Activated CD8-positive, alpha-beta T cell treated with anti-CD3 and anti-CD28 coated beads, Interleukin-2, amount 10 ng/mL, durations not matched to agents 7 days and 5 days (primary cell): ENCODE measurements at regions not wholly inside any gene's neighbourhood (a gene's known extent, or its start where the extent isn't known, plus 50 kb on each side); places are given as distances from the start of the nearest gene placed in this dataset.

ENCODE experiments used
- ATAC-seq: fragments of 150-1000 bp; cut with Tn5 transposase; one replicate; pipeline ENCODE4 v1.10.0; 2021; ENCODE audit warnings: moderate library complexity
- CTCF ChIA-PET: fragments of 350-600 bp; sonication (Branson Sonifier 250); formaldehyde crosslinking; loops from one replicate; lab custom pipeline; 2021; ENCODE audit warnings: antibody characterized with exemption; lab: Charles Lee
- POLR2A ChIA-PET: fragments of 350-600 bp; sonication (Branson Sonifier 250); formaldehyde crosslinking; loops from one replicate; lab custom pipeline; 2021; ENCODE audit warnings: antibody characterized with exemption; lab: Charles Lee
- DNase-seq: peaks from one replicate; pipeline ENCODE4 v3.0.0-alpha.2; 2020
- H3K27ac Mint-ChIP-seq: one replicate; pipeline ENCODE4 v1.8.0; 2021; ENCODE audit warnings: mild to moderate bottlenecking, mixed read lengths
- H3K27me3 Mint-ChIP-seq: one replicate; pipeline ENCODE4 v1.8.0; 2021; ENCODE audit warnings: low read depth, mixed read lengths
- H3K36me3 Mint-ChIP-seq: one replicate; pipeline ENCODE4 v1.8.0; 2021; ENCODE audit warnings: low read depth, mixed read lengths
- H3K4me1 Mint-ChIP-seq: one replicate; pipeline ENCODE4 v1.8.0; 2021; ENCODE audit warnings: low read depth, mixed read lengths
- H3K4me3 Mint-ChIP-seq: one replicate; pipeline ENCODE4 v1.8.0; 2021; ENCODE audit warnings: mild to moderate bottlenecking, mixed read lengths
- H3K9me3 Mint-ChIP-seq: one replicate; pipeline ENCODE4 v1.8.0; 2022; ENCODE audit warnings: mixed read lengths; ENCODE audit not compliant: insufficient read depth

DNA sequence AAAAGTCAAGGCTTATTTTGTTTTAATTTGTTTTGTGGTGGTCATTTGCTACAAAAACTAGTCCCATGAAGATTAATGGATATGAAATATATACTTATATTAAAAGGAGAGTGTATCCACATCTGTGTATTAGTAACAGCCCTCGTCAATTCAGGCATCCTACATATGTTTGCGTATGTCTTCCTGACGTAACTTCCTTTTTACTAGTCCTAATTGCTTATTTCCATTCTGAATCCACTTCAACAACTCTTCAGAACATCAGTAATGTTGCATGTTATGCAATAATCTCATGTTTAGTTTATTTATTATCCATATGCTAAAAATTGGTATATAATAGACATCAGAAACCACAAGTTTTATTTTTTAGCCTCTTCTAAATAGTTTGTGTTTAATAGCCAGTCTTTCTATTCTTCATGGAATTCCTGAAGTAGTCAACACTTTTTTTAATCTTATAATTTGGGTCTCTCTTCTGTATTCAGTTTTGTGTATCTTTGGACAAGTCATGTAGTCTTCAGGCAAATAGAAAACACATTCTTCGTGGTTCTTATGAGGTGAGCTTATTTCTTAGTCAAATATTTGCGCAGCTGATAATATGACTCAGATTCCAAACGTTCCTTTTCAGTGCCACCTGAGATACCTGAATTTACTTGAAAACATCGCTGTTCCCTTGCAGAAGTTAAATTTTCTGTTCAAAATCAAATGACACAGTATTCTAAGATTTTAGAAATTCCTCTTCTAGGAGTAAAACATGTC is 268.6 kb downstream of the CCDC59 start:
- ATAC-seq (no peak), DNase-seq (no peak)
- Mint-ChIP-seq H3K36me3 (no peaks in the 10 kb centered on the region), H3K9me3 (peaks cover 3% of the 10 kb centered on the region), H3K27ac (no peak overlapping the region), H3K4me1 (no peaks in the 10 kb centered on the region), H3K4me3 (no peak overlapping the region), H3K27me3 (no peaks in the 10 kb centered on the region)
- ChIA-PET POLR2A (no interaction called here), CTCF (no interaction called here)

DNA sequence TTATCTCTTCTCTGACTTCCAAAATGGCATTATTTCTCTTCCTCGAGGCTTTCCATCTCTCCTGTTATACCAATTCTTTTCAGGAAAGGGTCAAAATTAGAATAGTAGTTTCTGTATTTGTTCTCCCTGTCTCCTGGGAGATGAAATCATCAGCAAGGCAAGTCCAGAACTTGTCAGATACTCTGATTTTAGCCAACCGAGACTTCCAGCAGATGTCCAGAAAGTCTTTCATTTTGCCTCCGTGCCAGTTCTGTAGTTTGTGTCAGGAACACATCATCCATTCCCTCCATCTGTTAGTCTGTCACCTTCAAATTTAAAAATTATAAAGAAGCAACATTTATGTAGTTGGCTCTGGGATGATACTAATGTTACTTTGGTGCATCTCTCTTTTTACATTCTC is 275.7 kb downstream of the CCDC59 start:
- Mint-ChIP-seq H3K36me3 (no peaks in the 10 kb centered on the region), H3K27ac (no peak overlapping the region), H3K4me1 (no peaks in the 10 kb centered on the region), H3K27me3 (no peaks in the 10 kb centered on the region), H3K4me3 (no peak overlapping the region), H3K9me3 (peaks cover 3% of the 10 kb centered on the region)
- CTCF ChIA-PET = no interaction called here
- POLR2A ChIA-PET = no interaction called here
- DNase-seq (no peak), ATAC-seq (no peak)

DNA sequence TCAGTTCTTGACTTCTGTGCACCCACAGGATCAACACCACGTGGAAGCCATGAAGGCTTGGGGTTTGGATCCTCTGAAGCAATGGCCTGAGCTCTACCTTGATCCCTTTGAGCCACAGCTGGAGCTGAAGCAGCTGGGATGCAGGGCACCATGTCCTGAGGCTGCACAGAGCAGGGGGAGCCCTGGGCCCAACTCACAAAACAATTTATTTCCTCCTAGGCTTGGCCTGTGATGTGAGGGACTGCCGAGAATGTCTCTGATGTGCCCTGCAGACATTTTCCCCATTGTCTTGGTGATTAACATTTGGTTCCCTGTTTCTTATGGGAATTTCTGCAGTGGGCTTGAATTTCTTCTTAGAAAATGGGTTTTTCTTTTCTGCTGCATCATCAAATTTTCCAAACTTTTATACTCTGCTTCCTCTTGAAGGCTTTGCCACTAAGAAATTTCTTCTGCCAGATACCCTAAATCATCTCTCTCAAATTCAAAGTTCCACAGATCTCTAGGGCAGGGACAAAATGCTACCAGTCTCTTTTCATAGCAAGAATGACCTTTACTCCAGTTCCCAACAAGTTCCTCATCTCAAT is 288.2 kb downstream of the CCDC59 start:
- ChIA-PET POLR2A (no interaction called here), CTCF (no interaction called here)
- no peak overlapping the region for H3K4me3 Mint-ChIP-seq

DNA sequence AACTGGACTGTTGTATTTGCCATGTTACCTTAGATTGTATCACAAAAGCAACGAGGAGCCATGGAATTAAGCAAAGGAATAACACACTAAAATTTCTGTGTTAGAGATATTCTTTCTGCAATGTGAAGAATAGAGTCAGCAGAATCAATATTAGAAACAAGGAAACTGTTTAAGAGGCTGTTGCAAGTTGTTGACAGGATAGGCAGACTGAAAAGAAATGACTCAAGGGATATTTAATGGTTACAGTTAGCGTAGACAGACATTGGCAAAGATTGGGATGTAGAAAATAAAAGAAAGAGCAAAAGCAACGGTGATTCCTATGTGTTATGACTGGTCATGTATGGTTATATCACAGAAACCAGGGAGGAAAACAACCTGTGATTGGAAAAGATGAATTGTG is 299.0 kb upstream of the PPFIA2 start:
- ATAC-seq (no peak), DNase-seq (no peak)
- ChIA-PET CTCF (no interaction called here), POLR2A (no interaction called here)
- Mint-ChIP-seq H3K4me1 (no peaks in the 10 kb centered on the region), H3K9me3 (no peaks in the 10 kb centered on the region), H3K27me3 (no peaks in the 10 kb centered on the region), H3K36me3 (no peaks in the 10 kb centered on the region), H3K27ac (no peak overlapping the region), H3K4me3 (no peak overlapping the region)

More for the DNA sequence above, 288.2 kb downstream of the CCDC59 start:
- H3K27ac Mint-ChIP-seq = no peak overlapping the region
- H3K36me3 Mint-ChIP-seq = no peaks in the 10 kb centered on the region
- H3K27me3 Mint-ChIP-seq = no peaks in the 10 kb centered on the region
- no peaks in the 10 kb centered on the region for H3K9me3 Mint-ChIP-seq
- H3K4me1 Mint-ChIP-seq = no peaks in the 10 kb centered on the region
- no peak for ATAC-seq
- DNase-seq = no peak

DNA sequence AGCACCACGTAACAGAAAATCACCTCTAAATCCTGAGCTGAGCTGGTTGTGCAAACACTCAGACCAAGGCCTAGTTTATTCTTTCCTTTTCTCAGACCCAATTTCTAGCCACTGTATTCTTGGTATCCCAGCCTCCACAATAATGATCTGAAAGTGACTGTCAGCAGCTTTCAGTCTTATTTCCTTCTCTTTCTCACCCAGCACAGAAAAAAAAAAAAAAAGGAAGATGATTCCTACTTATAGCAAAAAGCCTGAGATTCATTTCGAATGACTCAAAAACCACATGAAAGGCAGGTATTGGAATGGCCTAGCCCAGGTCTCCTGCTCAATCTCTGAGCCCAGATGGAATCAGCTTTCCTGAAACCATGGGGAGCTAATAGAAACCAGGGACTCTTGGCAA is 298.6 kb upstream of the PPFIA2 start:
- CTCF ChIA-PET = no interaction called here

DNA sequence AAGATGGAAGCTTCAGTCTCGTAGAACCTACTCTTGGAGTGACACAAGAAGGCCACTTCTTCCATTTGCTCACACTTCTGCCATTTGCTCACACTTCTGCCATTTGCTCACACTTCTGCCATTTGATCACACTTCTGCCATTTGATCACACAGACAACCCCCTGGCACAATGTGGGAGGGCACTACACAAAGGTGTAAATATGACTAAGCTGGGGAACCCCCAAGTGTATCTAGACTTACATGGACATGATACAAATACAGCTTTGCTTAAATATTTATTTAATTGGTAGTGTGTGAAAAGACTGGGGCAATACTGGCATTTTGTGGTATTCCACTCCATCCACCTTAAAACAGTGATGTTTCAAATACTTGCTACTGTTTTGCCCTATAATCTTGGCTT is 296.2 kb upstream of the PPFIA2 start:
- Mint-ChIP-seq H3K27ac (no peak overlapping the region), H3K9me3 (no peaks in the 10 kb centered on the region), H3K4me1 (no peaks in the 10 kb centered on the region), H3K27me3 (no peaks in the 10 kb centered on the region), H3K4me3 (no peak overlapping the region), H3K36me3 (no peaks in the 10 kb centered on the region)
- DNase-seq (no peak), ATAC-seq (no peak)
- CTCF ChIA-PET = no interaction called here
- POLR2A ChIA-PET = no interaction called here

More for the DNA sequence above, 298.6 kb upstream of the PPFIA2 start:
- DNase-seq = no peak
- POLR2A ChIA-PET = no interaction called here
- Mint-ChIP-seq H3K36me3 (no peaks in the 10 kb centered on the region), H3K27ac (no peak overlapping the region), H3K4me3 (no peak overlapping the region), H3K9me3 (no peaks in the 10 kb centered on the region), H3K4me1 (no peaks in the 10 kb centered on the region), H3K27me3 (no peaks in the 10 kb centered on the region)
- ATAC-seq = no peak

DNA sequence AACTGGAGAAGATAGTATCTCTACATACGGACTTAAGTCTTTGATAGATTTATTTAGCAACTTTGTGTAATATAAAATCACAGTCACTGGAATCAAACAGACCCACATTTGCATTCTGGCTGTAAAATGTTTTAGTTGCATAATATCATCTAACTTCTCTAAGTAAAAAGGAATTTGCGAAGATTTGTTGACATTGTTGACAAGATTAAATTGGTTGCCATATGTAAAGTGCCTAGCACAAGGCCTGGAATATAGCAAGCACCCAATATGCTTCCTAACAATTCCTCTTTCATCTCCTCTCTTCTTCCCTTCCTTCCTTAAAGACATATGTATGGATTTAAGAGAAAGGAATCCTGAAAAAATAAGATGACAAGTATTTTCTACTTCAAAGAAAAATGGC is 295.4 kb upstream of the PPFIA2 start:
- H3K4me1 Mint-ChIP-seq = no peaks in the 10 kb centered on the region
- H3K9me3 Mint-ChIP-seq = no peaks in the 10 kb centered on the region
- H3K27ac Mint-ChIP-seq = no peak overlapping the region
- no peaks in the 10 kb centered on the region for H3K36me3 Mint-ChIP-seq
- POLR2A ChIA-PET = no interaction called here
- no peaks in the 10 kb centered on the region for H3K27me3 Mint-ChIP-seq
- CTCF ChIA-PET = interaction anchor here (0.6 kb wide), 1 partner anchor 36 kb away, joined by 3 read pairs; no protein-coding TSS in a partner anchor
- no peak for DNase-seq
- ATAC-seq = no peak
- no peak overlapping the region for H3K4me3 Mint-ChIP-seq

DNA sequence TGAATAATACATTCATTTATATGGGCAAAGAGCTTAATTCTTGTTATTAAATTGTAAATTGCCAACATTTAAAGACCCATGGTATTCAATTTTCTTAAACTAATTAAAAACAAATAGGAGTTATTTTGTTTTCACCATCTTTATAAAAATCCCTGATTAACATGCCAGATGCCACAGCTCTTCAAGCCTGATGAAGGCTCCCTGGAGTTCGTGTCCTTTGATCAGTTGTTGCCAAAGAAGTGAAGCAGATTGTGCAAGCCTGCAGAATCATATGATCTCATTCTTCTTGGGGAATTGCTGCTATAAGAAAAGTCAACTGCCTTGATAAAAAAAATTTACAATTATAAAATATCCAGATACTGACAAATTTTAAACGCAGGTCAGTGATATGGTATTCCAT is 288.3 kb upstream of the PPFIA2 start:
- H3K4me3 Mint-ChIP-seq = no peak overlapping the region
- no peaks in the 10 kb centered on the region for H3K27me3 Mint-ChIP-seq
- POLR2A ChIA-PET = no interaction called here
- CTCF ChIA-PET = no interaction called here
- DNase-seq (no peak), ATAC-seq (no peak)
- no peaks in the 10 kb centered on the region for H3K36me3 Mint-ChIP-seq
- H3K4me1 Mint-ChIP-seq = no peaks in the 10 kb centered on the region
- H3K27ac Mint-ChIP-seq = no peak overlapping the region
- H3K9me3 Mint-ChIP-seq = no peaks in the 10 kb centered on the region

DNA sequence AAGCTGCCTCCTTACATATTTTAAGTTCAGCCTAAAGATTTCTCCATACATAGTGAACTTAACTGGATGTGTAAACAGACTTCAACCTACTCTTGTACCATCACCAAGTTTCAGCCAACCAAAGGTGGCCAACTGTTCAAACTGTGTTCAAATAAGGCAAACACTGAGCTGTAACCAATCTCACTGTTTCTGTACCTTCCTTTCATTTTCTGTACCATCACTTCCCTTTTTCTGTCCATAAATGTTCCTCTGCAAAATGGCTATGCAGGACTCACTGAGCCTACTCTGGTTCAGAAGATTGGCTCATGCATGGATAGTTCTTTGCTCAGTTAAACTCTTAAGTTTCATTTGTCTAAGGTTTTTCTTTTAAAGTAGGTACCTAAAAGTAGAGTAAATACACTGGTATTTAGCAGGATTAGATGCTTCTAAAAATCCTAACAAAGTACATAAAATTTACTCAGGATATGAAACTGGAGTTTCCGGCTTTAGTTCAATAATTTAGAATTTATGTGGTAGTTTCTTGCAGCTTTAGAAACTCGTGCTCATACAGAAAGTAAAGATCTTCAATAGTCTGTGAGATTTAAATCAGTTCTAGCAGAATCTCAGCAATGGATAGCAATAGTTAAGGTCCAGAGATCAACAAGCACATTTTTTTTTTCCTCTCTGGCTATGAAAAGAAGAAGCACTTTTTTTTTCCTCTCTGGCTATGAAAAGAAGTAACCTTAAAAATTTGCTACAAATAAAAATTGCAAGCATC is 282.0 kb upstream of the PPFIA2 start:
- CTCF ChIA-PET = no interaction called here
- H3K9me3 Mint-ChIP-seq = no peaks in the 10 kb centered on the region

DNA sequence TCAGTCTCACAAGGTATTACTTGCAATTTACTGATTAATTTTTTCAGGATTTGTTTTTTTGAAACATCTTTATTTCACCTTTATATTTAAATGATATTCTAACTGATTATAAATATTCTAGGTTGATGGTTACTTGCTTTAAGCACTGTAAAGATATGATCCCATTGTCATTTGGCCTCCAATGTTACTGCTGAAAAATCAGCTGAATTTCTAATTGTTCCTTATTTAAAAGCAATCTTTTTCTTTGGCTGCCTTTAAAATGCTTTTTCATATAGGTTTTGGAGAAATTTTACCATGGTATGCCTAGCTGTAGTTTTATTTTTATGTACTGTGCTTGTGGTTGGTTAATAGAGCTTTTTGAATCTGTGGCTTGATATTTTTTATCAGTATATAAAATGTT is 275.6 kb upstream of the PPFIA2 start:
- ATAC-seq (no peak), DNase-seq (no peak)
- CTCF ChIA-PET = no interaction called here
- H3K27me3 Mint-ChIP-seq = no peaks in the 10 kb centered on the region
- peaks cover 8% of the 10 kb centered on the region for H3K9me3 Mint-ChIP-seq
- H3K4me3 Mint-ChIP-seq = no peak overlapping the region
- no peak overlapping the region for H3K27ac Mint-ChIP-seq
- H3K36me3 Mint-ChIP-seq = no peaks in the 10 kb centered on the region
- POLR2A ChIA-PET = no interaction called here
- no peaks in the 10 kb centered on the region for H3K4me1 Mint-ChIP-seq

More for the DNA sequence above, 282.0 kb upstream of the PPFIA2 start:
- H3K27me3 Mint-ChIP-seq = no peaks in the 10 kb centered on the region
- no peak for ATAC-seq
- H3K27ac Mint-ChIP-seq = no peak overlapping the region
- POLR2A ChIA-PET = no interaction called here
- no peak overlapping the region for H3K4me3 Mint-ChIP-seq
- H3K36me3 Mint-ChIP-seq = no peaks in the 10 kb centered on the region
- H3K4me1 Mint-ChIP-seq = no peaks in the 10 kb centered on the region
- DNase-seq = no peak

DNA sequence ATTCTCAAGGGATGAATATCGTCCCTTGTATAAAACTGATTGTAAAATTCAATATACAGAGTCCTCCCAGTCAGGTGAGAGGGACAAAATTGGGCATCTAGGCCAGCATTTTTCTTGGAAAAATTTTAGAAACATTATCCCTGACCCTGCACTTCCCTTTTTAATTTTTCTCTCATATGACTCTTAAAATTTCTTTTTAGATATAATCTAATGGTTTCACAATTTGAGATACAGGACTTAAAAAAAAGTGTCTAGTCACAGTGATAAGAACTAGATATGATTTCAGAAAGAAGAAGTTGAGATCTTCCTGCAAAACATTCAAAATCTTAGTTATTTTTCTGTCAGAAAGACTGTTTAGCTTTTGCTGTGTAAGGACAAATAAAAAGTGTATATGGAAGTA is 270.8 kb upstream of the PPFIA2 start:
- Mint-ChIP-seq H3K4me1 (no peaks in the 10 kb centered on the region), H3K27ac (no peak overlapping the region), H3K27me3 (no peaks in the 10 kb centered on the region), H3K9me3 (peaks cover 8% of the 10 kb centered on the region), H3K36me3 (no peaks in the 10 kb centered on the region), H3K4me3 (no peak overlapping the region)
- no peak for DNase-seq
- no peak for ATAC-seq
- POLR2A ChIA-PET = no interaction called here
- CTCF ChIA-PET = no interaction called here

DNA sequence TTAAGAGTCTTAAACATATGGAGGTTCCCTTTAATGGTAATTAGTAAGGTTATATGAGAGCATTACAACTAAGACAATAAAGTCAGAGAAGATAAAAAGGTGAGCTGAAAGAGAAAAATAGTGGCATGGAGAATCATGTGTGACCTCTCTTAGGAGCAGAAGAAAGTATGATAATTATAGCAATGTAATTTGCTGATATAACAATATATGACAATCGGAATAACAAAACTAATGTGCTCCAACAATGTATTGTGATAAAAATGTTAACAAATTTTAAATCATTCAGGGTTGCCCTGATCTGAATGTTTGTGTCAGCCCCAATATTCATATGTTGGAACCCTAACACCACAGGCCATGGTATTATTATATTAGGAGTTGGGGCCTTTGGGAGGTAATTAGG is 269.6 kb upstream of the PPFIA2 start:
- no peaks in the 10 kb centered on the region for H3K4me1 Mint-ChIP-seq
- no peaks in the 10 kb centered on the region for H3K27me3 Mint-ChIP-seq
- ChIA-PET POLR2A (no interaction called here), CTCF (no interaction called here)
- H3K9me3 Mint-ChIP-seq = peaks cover 5% of the 10 kb centered on the region
- DNase-seq = no peak
- no peak overlapping the region for H3K27ac Mint-ChIP-seq
- H3K4me3 Mint-ChIP-seq = no peak overlapping the region
- no peaks in the 10 kb centered on the region for H3K36me3 Mint-ChIP-seq
- ATAC-seq = no peak
